SKM-1 (cell line): ENCODE measurements at regions not wholly inside any gene's neighbourhood (a gene's known extent, or its start where the extent isn't known, plus 50 kb on each side); places are given as distances from the start of the nearest gene placed in this dataset.

Experiments
- DNase-seq: peaks from one replicate; lab custom pipeline; 2025; ENCODE audit not compliant: unreplicated experiment; lab: John Stamatoyannopoulos, UW

DNA sequence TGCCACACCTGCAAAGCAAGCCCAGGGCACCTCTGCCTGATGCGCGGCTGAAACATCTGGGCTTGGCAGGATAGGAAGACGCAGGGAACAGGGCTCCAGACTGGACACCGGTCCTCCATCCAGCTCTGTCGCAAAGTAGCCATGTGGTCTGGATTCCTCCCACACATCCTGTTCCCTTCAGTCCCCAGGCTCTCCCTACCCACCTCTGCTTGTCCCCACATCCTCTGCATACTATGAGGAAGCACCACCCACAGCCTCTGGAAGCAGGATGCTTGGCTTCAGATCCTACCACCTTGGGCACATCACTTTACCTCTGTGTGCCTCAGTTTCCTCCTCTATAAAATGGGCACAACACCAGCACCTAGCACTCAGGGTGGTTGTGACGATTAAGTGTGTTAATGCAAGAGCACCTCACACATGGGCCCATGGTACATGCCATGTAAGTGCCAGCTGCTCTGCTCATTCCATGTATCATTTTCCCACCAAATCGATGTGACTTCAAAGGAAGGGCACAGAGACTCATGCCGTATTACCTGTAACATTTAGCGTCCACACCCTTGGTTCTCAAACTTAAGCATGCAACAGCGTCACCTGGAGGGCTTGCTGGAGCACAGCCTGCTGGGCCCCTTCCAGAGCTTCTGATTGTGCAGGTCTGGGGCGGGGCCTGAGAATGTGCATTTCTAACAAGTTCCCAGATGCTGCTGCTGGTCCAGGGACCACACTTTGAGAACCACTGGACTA lies 138.6 kb upstream of the SDK2 start:
- DNase-seq: no peak

GRCh38 chr17:73783382-73783766 lies 139.1 kb upstream of the SDK2 start:
- DNase-seq: no peak

DNA sequence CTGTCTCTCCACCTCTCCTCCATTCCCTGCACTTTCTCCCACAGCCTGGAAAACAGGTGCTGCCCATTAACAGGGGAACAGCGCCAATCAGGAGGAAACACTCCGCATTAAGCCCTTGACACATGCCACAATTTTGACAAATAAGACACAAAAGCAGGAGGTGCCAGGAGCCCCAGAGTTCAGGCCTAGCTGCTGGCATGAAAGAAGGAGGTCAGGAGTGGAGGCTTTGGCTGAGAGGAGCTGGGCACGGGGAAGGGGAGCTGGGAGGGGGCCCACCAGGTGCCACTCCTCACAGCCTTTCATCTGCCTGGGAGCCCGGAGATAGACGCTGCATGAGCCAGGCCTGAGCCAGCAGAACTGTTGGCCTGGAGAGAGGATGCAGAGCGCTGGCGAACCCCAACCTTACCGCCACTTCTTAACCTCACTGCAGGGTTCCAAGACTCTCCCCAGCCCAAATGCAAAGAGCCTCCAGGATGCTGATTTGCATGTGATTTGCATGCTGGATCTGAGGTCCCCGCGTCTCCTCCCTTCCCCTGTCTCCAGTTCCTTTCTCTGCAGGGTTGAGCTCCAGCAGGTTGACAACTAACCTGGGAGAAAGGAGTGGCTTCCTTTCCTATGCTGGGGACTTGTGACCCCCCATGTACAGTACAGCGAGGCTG lies 139.8 kb upstream of the SDK2 start:
- DNase-seq: no peak

DNA sequence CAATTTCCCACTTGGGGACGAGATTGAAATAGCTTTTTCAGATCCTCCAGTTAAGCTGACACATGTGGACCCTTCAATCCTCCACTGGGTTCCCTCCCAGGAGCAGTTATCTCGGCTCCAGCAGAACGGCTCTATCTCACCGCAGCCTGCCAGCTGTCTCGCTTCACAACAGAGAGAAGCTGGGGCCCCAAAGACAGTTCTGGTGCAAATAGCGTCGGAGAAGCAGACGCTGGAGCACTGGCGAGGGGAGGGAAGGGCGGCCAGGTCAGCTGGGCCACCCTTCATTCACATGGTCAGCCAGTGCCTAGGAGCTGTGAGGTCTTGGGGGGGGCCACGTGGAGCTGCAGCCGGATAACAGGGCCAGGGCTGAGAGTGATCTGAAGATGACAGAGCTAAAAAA lies 141.3 kb upstream of the SDK2 start:
- no peak for DNase-seq

- no peak for DNase-seq
Measured at GRCh38 chr17:73785958-73786743, 141.9 kb upstream of the SDK2 start.

DNA sequence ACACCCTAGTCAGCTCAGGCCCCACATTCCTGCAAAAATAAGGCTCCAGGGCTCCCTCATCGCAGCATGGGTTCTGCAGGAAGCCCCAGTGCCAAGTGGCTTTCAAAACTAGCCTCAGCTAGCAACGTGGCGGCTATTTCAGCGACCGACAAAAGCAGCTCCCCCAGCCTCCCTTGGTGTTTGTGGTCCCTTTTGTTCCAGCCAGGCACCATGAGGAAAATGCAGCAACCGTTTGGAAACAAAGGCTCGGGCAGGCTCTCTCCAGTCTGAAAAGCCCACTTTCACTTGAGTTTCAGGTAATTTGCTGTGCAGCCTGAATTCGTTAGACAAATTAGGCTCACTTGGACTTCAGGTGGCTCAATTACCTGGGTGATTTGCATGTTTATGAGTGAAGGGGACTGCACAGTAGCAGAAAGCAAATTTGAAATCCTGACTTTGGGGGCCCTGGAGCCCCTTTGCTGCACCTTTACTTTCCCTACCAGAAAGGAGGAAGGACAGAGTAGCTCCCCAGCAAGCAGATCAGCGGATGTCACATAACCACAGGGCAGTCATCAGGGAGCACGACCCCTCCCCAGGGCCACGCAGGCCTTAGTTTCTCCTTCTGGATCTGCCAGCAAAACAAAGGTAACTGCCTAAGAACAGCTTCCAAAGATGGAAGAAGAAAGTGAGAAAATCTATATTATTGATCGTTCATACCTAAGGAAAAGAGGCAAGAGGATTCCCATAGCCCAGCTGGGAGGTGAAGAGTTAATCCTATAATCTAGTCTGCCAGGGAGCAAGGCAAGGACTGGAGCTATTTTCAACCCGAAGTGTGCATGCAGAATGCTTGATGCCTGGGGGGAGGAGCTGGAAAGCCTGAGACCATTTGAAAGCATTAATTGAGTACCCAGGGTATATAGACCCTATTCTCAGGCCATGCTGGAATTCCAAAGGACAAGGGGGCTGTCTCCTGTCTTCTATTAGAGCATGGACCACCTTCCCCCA lies 143.1 kb upstream of the SDK2 start:
- DNase-seq: no peak

DNA sequence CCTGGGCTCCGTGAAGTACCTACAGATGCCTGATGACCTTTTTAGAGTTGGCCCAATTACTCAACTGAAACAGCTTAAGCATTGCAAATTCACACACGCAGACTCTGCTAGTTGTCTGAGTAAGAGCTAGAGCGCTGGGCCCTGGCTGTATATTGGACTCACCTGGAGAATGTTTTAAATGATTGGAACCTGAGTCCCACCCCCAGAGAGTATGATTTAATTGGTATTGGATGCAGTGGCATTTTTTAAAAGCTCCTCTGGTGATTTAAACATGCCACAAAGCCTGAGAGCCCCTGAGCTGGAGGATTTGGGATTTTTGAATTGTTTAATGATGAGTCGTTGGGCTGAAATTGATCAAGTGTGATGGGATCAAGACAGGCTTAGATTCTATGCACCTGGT lies 143.9 kb upstream of the SDK2 start:
- no peak for DNase-seq

DNA sequence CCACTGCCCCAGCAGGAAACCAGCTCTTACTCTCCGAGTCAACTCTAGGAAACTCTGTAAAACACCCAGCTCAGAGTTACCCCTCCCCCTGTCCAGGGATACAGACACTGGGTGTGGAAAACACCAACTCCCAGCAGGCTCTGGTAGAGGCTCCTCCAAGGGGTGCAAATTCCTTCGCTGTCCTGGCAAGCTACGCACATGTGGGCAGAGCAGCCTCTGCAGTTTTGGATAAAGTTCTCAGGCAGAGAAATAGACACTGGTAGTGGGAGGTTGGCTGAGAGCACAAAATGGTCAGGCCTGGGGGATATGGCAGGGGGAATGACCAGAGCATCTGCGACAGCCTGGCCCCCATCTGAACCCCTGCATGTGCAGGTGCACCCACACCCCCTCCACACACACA lies 146.9 kb upstream of the SDK2 start:
- no peak for DNase-seq

DNA sequence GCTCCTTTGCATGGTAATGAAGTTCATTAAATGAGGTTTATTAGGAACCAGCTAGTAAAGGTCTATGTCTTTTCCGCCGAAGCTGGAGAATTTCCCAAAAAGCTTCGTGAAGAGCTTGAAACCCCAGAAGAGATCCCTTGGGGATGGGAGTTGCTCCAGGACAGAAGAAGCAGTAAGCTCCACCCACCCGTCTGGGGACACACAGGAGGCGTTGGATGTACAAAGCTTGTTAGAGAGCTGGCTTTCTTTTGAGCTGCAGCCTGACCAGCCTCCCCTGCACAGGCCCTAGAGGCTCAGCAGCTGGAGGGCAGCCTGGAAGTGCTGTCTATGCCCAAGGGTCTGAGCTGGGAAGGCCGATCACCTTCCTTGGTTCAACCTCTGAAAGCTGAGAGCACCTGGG lies 147.4 kb upstream of the SDK2 start:
- DNase-seq: no peak

DNA sequence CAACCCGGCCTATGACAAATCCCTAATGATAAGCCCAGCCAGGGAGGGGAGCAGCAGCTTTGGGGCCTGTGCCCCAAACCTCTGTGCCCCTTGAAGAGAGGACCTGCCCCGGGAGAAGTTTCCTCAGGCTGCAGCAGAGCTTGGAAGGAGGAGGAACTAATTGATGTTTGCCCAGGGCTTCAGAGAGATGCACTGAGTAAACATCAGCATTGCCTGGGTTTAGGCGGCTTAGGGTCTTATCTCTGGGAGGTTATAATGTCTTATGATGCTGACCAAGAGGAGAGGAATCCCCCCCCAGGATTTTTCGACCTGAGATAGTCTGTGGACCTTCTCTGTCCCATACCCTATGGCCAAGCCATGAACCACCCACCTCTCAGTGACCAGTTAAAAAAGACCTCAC lies 148.7 kb upstream of the SDK2 start:
- no peak for DNase-seq

DNA sequence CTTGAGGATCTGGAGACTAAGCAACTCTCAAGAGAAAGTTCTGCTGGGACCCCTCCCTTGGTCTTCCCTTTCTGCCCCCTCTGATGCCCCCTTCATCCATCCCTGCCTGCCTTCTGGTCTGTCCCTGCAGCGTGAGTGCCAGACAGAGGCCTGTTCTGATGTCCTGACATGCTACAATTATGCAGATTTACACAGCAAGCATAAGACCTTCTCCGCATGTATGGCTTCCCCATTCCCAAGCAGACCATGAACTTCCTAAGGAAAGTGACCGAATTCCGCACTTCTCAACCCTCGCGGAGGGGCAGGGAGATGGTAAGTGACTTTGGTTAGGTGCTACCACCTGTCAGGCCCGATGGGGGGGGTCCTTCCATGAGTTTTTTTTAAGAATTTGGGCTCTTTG lies 150.1 kb upstream of the SDK2 start:
- DNase-seq: no peak

DNA sequence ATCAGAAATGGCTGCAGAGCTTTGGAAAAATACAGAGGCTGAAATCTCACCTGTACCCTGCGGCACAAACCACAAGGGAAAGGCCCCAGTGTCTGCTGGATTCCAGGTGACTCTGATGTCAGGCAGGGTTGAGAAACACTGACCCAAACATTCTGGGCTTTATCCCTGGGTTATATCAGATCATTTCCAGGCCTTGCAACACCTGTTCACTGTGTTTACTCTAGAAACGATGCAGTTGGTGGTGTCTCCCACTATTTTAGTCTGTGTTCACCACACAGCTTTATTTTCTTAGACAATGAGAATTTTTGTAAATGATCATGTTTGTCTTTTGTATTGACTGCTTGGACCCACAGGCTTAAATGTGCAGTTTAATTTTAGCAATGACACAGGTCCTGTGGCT lies 151.5 kb upstream of the SDK2 start:
- no peak for DNase-seq

DNA sequence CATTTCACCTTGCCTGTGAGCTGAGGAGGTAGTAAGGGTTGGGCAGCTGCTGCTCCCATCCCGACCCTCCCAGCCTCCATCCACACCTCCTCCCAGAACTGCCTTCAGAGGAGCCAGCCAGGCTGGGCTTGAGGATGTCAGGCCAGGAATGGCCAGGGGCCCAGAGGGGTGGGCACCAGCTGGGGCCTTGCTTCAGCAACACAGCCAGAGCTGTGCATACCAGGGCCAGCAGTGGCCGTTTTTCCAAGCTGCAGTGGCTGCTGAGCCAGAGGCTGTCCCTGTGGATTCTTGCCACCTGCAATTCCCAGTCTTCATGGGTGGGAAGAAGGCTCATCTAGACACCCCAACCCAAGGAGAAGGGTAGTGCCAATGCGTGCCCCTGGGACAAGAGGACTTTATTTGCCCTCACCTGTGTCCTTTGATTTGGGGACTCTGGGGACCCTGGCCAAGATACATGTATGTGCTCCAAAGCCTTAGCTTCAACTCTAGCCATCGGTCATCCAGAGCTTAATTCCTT lies 153.4 kb upstream of the SDK2 start:
- DNase-seq: no peak

GRCh38 chr17:73798111-73798748 lies 154.0 kb upstream of the SDK2 start:
- DNase-seq: no peak

DNA sequence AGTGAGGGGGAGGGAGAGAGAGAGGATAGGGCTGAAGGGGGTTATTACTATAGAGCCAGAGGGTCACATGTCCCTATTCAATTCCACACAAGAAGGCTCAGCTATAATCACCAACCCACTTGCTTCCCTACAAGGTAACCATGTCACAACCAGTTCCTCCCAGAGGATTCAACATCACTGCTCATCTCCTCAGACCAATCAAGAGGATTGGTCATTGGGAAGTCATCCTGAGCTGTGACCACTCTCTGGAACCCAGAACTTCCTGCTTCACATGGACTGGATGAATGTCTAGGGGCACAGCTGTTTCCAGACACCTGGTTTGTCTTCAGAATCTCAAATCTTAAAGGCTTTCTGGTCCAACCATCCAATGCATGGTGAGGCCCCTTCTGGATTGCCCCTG lies 154.9 kb upstream of the SDK2 start:
- DNase-seq: no peak

DNA sequence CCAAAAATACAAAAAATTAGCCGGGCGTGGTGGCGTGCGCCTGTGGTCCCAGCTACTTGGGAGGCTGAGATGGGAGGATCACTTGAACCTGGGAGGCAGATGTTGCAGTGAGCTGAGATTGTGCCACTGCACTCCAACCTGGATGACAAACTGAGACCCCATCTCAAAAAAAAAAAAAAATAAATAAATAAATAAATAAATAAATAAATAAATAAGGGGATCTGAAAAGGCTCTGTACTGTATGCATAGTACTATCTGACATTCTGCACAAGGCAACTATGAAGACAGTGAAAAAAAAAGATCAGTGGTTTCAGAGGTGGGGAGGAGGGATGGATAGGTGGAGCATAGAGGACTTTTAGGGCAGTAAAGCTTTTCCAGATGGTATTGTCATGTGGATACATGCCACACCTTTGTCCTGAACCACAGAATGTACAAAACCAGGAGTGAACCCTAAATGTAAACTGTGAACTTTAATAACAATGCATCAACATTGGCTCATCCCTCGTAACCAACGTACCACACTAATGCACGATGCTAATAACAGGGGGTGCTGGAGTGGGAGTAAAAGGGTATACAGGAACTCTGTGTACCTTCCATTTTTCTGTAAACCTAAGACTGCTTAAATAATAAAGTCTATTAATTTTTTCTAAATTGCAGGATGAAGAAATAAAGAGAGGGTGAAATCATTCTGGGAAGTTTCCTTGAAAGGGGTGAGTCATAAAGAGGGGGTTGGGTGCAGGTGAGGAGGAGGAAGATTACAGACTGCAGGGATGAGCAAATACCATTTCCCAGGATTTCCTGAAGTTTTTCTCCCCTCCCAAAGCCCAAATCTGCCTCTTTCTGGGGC lies 155.8 kb upstream of the SDK2 start:
- no peak for DNase-seq

- DNase-seq: no peak
Measured at GRCh38 chr17:73800893-73801292, 156.6 kb upstream of the SDK2 start.

DNA sequence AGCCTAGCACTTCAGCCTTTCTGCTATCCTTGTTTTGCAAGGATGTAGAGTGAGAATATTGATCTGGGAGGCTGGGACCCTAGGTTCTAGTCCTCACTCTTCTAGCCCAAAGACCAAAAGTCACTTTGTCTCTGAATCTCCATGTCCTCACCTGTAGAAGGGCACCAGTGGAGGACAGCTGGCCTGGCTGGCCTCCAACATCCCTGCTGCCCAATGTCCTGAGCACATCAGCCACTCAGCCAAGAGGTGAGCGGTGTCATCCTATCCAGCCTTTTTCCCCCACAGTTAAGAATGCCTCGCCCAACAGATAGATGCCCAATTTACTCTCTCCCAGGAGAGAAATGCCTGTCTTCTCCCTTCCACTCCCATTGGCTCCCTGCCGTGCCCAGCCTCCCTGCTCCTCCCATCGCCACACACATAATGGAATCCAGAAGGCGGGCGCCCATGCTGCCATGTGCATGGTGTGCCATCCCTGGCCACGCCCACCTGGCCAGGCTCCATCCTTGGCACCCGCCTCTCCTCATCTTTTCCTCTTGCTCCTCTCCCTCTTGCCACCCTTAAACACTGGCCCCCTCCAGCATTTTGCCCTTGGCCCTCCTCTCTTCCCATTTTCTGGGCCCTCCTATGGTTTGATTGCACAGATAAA lies 157.3 kb upstream of the SDK2 start:
- no peak for DNase-seq

DNA sequence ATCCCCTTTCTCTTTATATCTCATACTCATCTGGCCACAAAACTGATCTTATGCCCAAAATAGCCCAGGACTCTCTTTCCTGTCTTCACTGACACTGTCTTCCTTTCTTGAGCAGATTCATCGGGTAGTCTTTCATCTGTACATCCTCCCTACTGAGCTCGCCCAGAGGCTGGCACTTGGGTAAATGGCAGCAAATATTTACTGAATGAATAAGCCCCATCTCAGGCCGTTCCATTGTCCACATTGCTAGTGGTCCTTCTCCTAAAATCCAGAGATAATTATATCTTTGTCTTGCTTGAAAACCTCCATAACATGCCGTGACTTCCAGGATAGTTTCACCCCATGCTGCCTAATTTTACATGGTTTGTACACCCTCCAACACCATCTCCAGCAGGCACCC lies 158.1 kb upstream of the SDK2 start:
- no peak for DNase-seq
